ENCODE measurements at regions not wholly inside any gene's neighbourhood (a gene's known extent, or its start where the extent isn't known, plus 50 kb on each side); places are given as distances from the start of the nearest gene placed in this dataset.

GRCh38 chr18:40035966-40036365 is 1919.1 kb upstream of the PIK3C3 start:
- Histone ChIP-seq H3K4me3 (ENCODE audit: low read length in 3 of 3) (no peak overlapping the region), H3K4me1 (ENCODE audit: control insufficient read depth in 2 of 3, insufficient read depth in 2 of 3, low read depth in 1 of 3, low read length in 3 of 3) (no peaks in the 10 kb centered on the region), H3K36me3 (ENCODE audit: control insufficient read depth in 2 of 3, insufficient read depth in 3 of 3, low read length in 3 of 3) (no peaks in the 10 kb centered on the region), H3K9me3 (ENCODE audit: control insufficient read depth in 2 of 3, insufficient read depth in 1 of 3, low read length in 3 of 3) (no peaks in the 10 kb centered on the region), H3K9ac (ENCODE audit: low read length in 3 of 3) (no peak overlapping the region), H3K27ac (ENCODE audit: low read depth in 2 of 2, low read length in 2 of 2) (no peak overlapping the region), H3K27me3 (ENCODE audit: control insufficient read depth, insufficient read depth, low read length) (no peaks in the 10 kb centered on the region)
- no peak for DNase-seq
- intact Hi-C loops (cut with DNase I), result no loop called here
- no peak for TF ChIP-seq CTCF (IDR thresholded peaks at IDR 0.05; ENCODE audit: borderline replicate concordance, extremely low read depth, insufficient read depth)
- no peak for FAIRE-seq

GRCh38 chr18:40032076-40032475 is 1923.0 kb upstream of the PIK3C3 start:
- FAIRE-seq, result no peak
- intact Hi-C loops (cut with DNase I), result no loop called here

GRCh38 chr18:40031435-40031834 is 1923.6 kb upstream of the PIK3C3 start:
- intact Hi-C loops (cut with DNase I), result no loop called here
- Histone ChIP-seq H3K36me3 (ENCODE audit: control insufficient read depth in 2 of 3, insufficient read depth in 3 of 3, low read length in 3 of 3) (no peaks in the 10 kb centered on the region), H3K9me3 (ENCODE audit: control insufficient read depth in 2 of 3, insufficient read depth in 1 of 3, low read length in 3 of 3) (no peaks in the 10 kb centered on the region), H3K27me3 (ENCODE audit: control insufficient read depth, insufficient read depth, low read length) (no peaks in the 10 kb centered on the region), H3K27ac (ENCODE audit: low read depth in 2 of 2, low read length in 2 of 2) (no peak overlapping the region), H3K4me1 (ENCODE audit: control insufficient read depth in 2 of 3, insufficient read depth in 2 of 3, low read depth in 1 of 3, low read length in 3 of 3) (no peaks in the 10 kb centered on the region), H3K4me3 (ENCODE audit: low read length in 3 of 3) (no peak overlapping the region), H3K9ac (ENCODE audit: low read length in 3 of 3) (no peak overlapping the region)
- TF ChIP-seq CTCF (IDR thresholded peaks at IDR 0.05; ENCODE audit: borderline replicate concordance, extremely low read depth, insufficient read depth), result no peak
- DNase-seq (no peak), FAIRE-seq (no peak)

More at GRCh38 chr18:40032076-40032475, 1923.0 kb upstream of the PIK3C3 start:
- Histone ChIP-seq H3K27ac (ENCODE audit: low read depth in 2 of 2, low read length in 2 of 2) (no peak overlapping the region), H3K27me3 (ENCODE audit: control insufficient read depth, insufficient read depth, low read length) (no peaks in the 10 kb centered on the region), H3K36me3 (ENCODE audit: control insufficient read depth in 2 of 3, insufficient read depth in 3 of 3, low read length in 3 of 3) (no peaks in the 10 kb centered on the region), H3K9me3 (ENCODE audit: control insufficient read depth in 2 of 3, insufficient read depth in 1 of 3, low read length in 3 of 3) (no peaks in the 10 kb centered on the region), H3K4me1 (ENCODE audit: control insufficient read depth in 2 of 3, insufficient read depth in 2 of 3, low read depth in 1 of 3, low read length in 3 of 3) (no peaks in the 10 kb centered on the region), H3K4me3 (ENCODE audit: low read length in 3 of 3) (no peak overlapping the region), H3K9ac (ENCODE audit: low read length in 3 of 3) (no peak overlapping the region)
- DNase-seq, result no peak
- TF ChIP-seq CTCF (IDR thresholded peaks at IDR 0.05; ENCODE audit: borderline replicate concordance, extremely low read depth, insufficient read depth), result no peak

GRCh38 chr18:40019797-40020392 is 1935.1 kb upstream of the PIK3C3 start:
- FAIRE-seq, result no peak
- TF ChIP-seq CTCF (IDR thresholded peaks at IDR 0.05; ENCODE audit: borderline replicate concordance, extremely low read depth, insufficient read depth), result no peak
- Histone ChIP-seq H3K9ac (ENCODE audit: low read length in 3 of 3) (no peak overlapping the region), H3K27me3 (ENCODE audit: control insufficient read depth, insufficient read depth, low read length) (no peaks in the 10 kb centered on the region), H3K4me1 (ENCODE audit: control insufficient read depth in 2 of 3, insufficient read depth in 2 of 3, low read depth in 1 of 3, low read length in 3 of 3) (no peaks in the 10 kb centered on the region), H3K9me3 (ENCODE audit: control insufficient read depth in 2 of 3, insufficient read depth in 1 of 3, low read length in 3 of 3) (no peaks in the 10 kb centered on the region), H3K36me3 (ENCODE audit: control insufficient read depth in 2 of 3, insufficient read depth in 3 of 3, low read length in 3 of 3) (no peaks in the 10 kb centered on the region), H3K27ac (ENCODE audit: low read depth in 2 of 2, low read length in 2 of 2) (no peak overlapping the region), H3K4me3 (ENCODE audit: low read length in 3 of 3) (no peak overlapping the region)
- intact Hi-C loops (cut with DNase I), result no loop called here
- no peak for DNase-seq
